Panc1 (cell line): ENCODE measurements at regions not wholly inside any gene's neighbourhood (a gene's known extent, or its start where the extent isn't known, plus 50 kb on each side); places are given as distances from the start of the nearest gene placed in this dataset.

Experiments used
- ATAC-seq: fragments of 200-7000 bp; cut with Tn5 transposase; 2 replicates; pipeline ENCODE4 v1.9.1; 2020; ENCODE audit warnings: mild to moderate bottlenecking, moderate library complexity
- BruUV-seq: library from RNA; stranded (reverse); fragments of 400-500 nt; replicated peaks from 2 replicates; lab custom pipeline; 2021; lab: Mats Ljungman, UMichigan
- CTCF ChIA-PET: fragments of 300-600 bp; sonication (Branson Sonifier 250); formaldehyde crosslinking; loops from one replicate; lab custom pipeline; 2022; ENCODE audit warnings: antibody characterized with exemption; lab: Charles Lee
- POLR2A ChIA-PET: fragments of 300-600 bp; sonication (Branson Sonifier 250); formaldehyde crosslinking; loops from one replicate; lab custom pipeline; 2022; ENCODE audit warnings: antibody characterized with exemption; lab: Charles Lee
- DNase-seq: peaks from one replicate; pipeline ENCODE4 v3.0.0-alpha.2; 2010; ENCODE audit warnings: low read depth, low spot score
- H3K27ac ChIP-seq: 2 replicates; pipeline ENCODE4 v1.5.1; 2011; ENCODE audit warnings: mild to moderate bottlenecking, low read length, inconsistent platforms
- H3K27me3 ChIP-seq: fragments of 200-500 bp; sonication (Bioruptor generic); 2 replicates; pipeline ENCODE4 v1.6.0; 2014; ENCODE audit warnings: low read length, inconsistent platforms; ENCODE audit not compliant: control insufficient read depth, insufficient read depth
- H3K36me3 ChIP-seq: fragments of 200-500 bp; sonication (Bioruptor generic); 2 replicates; pipeline ENCODE4 v1.5.1; 2014; ENCODE audit warnings: inconsistent platforms, mild to moderate bottlenecking, low read length, moderate library complexity; ENCODE audit not compliant: control insufficient read depth, insufficient read depth
- H3K4me1 ChIP-seq: 2 replicates; pipeline ENCODE4 v1.5.1; 2011; ENCODE audit warnings: inconsistent platforms, mild to moderate bottlenecking, low read length, moderate library complexity; ENCODE audit not compliant: control insufficient read depth, insufficient read depth
- H3K4me3 ChIP-seq, 2 experiments: 2 replicates each; pipeline ENCODE4 v1.5.1; 2011 to 2012; ENCODE audit warnings: low read depth in 2 of 2, low read length in 2 of 2, mild to moderate bottlenecking in 2 of 2, inconsistent platforms in 1 of 2, moderate library complexity in 1 of 2
- H3K9me3 ChIP-seq: fragments of 200-500 bp; sonication (Bioruptor generic); 2 replicates; pipeline ENCODE4 v1.5.1; 2014; ENCODE audit warnings: low read depth, mild to moderate bottlenecking, inconsistent platforms, low read length, moderate library complexity; ENCODE audit not compliant: control insufficient read depth, insufficient read depth
- CTCF ChIP-seq: fragments of 450-650 bp; IDR thresholded peaks from 2 replicates; pipeline ENCODE4 v1.5.1; 2017; ENCODE audit warnings: mild to moderate bottlenecking
- POLR2AphosphoS5 ChIP-seq: IDR thresholded peaks from 2 replicates; pipeline ENCODE4 v1.6.1; 2012; ENCODE audit warnings: mild to moderate bottlenecking, low read depth, low read length, moderate library complexity
- REST ChIP-seq, 2 experiments: IDR thresholded peaks; 2 replicates each; pipeline ENCODE4 v1.6.1; 2011 to 2012; ENCODE audit warnings: low read depth in 2 of 2, control low read depth in 1 of 2, low read length in 1 of 2, mild to moderate bottlenecking in 1 of 2, moderate library complexity in 1 of 2; ENCODE audit not compliant: insufficient read depth in 1 of 2
- SIN3A ChIP-seq: IDR thresholded peaks from 2 replicates; pipeline ENCODE4 v1.6.1; 2012; ENCODE audit warnings: low read depth, mild to moderate bottlenecking, low read length, moderate library complexity, borderline replicate concordance; ENCODE audit not compliant: insufficient read depth
- TCF7L2 ChIP-seq: IDR thresholded peaks from 2 replicates; pipeline ENCODE4 v1.6.1; 2011; ENCODE audit warnings: mild to moderate bottlenecking, low read depth, low read length, inconsistent platforms
- in situ Hi-C: cut with HindIII; loops from 2 replicates; pipeline ENCODE4 v1.10.0; 2016; ENCODE audit warnings: low sequenced_read_pairs, low pct_unique_long_range_greater_than_20kb
- intact Hi-C: fragments of 100-400 bp; cut with micrococcal nuclease; formaldehyde crosslinking; loops from one replicate; pipeline ENCODE4 v1.10.0; 2022; ENCODE audit not compliant: unreplicated experiment

GRCh38 chr9:87310827-87311523 is 186.7 kb upstream of the DAPK1 start:
- H3K4me1 ChIP-seq = no peaks in the 10 kb centered on the region
- H3K36me3 ChIP-seq = no peaks in the 10 kb centered on the region
- no peak for DNase-seq
- no TSS peak for BruUV-seq
- CTCF ChIA-PET = no interaction called here
- in situ Hi-C loops = no loop called here
- no peaks in the 10 kb centered on the region for H3K9me3 ChIP-seq
- no peak overlapping the region for H3K27ac ChIP-seq
- no peak for ATAC-seq
- POLR2A ChIA-PET = no interaction called here
- TF ChIP-seq REST (IDR thresholded peaks at IDR 0.05; ENCODE audit: insufficient read depth in 1 of 2, low read depth in 2 of 2, low read length in 1 of 2) = no peak
- TF ChIP-seq POLR2AphosphoS5 = no peak
- no peak for TF ChIP-seq TCF7L2
- TF ChIP-seq CTCF = no peak
- TF ChIP-seq SIN3A = no peak
- H3K4me3 ChIP-seq = no peak overlapping the region
- intact Hi-C loops = no loop called here
- no peaks in the 10 kb centered on the region for H3K27me3 ChIP-seq

GRCh38 chr9:87319656-87320055 is 178.0 kb upstream of the DAPK1 start:
- CTCF ChIA-PET = no interaction called here

More at GRCh38 chr9:87319656-87320055, 178.0 kb upstream of the DAPK1 start:
- intact Hi-C loops (loop anchor here (5.0 to 10.0 kb wide), 2 partner anchors 375 to 832 kb away; partner anchors contain the start of gene GAS1), in situ Hi-C loops (no loop called here)
- Histone ChIP-seq H3K27ac (no peak overlapping the region), H3K36me3 (no peaks in the 10 kb centered on the region), H3K4me1 (no peaks in the 10 kb centered on the region), H3K27me3 (no peaks in the 10 kb centered on the region), H3K4me3 (no peak overlapping the region), H3K9me3 (no peaks in the 10 kb centered on the region)
- DNase-seq (no peak), ATAC-seq (no peak)
- no peak for TF ChIP-seq CTCF
- no peak for TF ChIP-seq POLR2AphosphoS5
- POLR2A ChIA-PET = no interaction called here
- BruUV-seq = no TSS peak
